Adrenal gland (tissue), 9 donors: ENCODE measurements at regions not wholly inside any gene's neighbourhood (a gene's known extent, or its start where the extent isn't known, plus 50 kb on each side); places are given as distances from the start of the nearest gene placed in this dataset.

Source experiments
- DNase-seq, 7 donors: peaks; one replicate each; pipeline ENCODE4 v3.0.0-alpha.2; 2019 to 2020
- H3K27ac ChIP-seq, 5 donors: fragments of 200-600 bp; sonication (generic) in 4 of 5; 1 replicate in 3 of 5; 2 replicates in 2 of 5; pipeline versions ENCODE4 v1.5.1 to v1.8.0; 2016 to 2020; ENCODE audit warnings: mild to moderate bottlenecking in 1 of 5
- H3K27me3 ChIP-seq: fragments of 200-600 bp; 2 replicates; pipeline ENCODE4 v1.8.0; 2021
- H3K36me3 ChIP-seq, 2 donors: fragments of 200-600 bp; replicated peaks in 1 of 2; 1 replicate in 1 of 2; 2 replicates in 1 of 2; pipeline versions ENCODE4 v1.5.1 to v1.8.0; 2018 to 2022
- H3K4me1 ChIP-seq, 2 donors: fragments of 200-600 bp; replicated peaks in 1 of 2; 1 replicate in 1 of 2; 2 replicates in 1 of 2; pipeline versions ENCODE4 v1.5.1 to v1.8.0; 2018 to 2021
- H3K4me3 ChIP-seq, 4 donors: fragments of 200-600 bp; sonication (generic) in 3 of 4; one replicate each; pipeline ENCODE4 v1.5.1; 2016 to 2018
- H3K9me3 ChIP-seq, 3 donors: fragments of 200-600 bp; sonication (generic) in 1 of 3; replicated peaks in 1 of 3; 1 replicate in 2 of 3; 2 replicates in 1 of 3; pipeline versions ENCODE4 v1.5.1 to v1.8.0; 2016 to 2021
- CTCF ChIP-seq, 6 experiments: fragments of 450-650 bp in 4 of 6; fragments of 200-600 bp in 2 of 6; sonication (generic) in 1 of 6; IDR thresholded peaks; 1 replicate in 5 of 6; 2 replicates in 1 of 6; pipeline versions ENCODE4 v1.5.1 to v1.8.0; 2016 to 2021; ENCODE audit warnings: antibody characterized with exemption in 6 of 6, mild to moderate bottlenecking in 2 of 6, moderate library complexity in 1 of 6
- POLR2A ChIP-seq, 2 donors: fragments of 450-650 bp; IDR thresholded peaks; one replicate each; pipeline ENCODE4 v1.6.1; 2017; ENCODE audit warnings: antibody characterized with exemption in 2 of 2, mild to moderate bottlenecking in 2 of 2, moderate library complexity in 1 of 2
- WGBS, 4 donors: extraction: QIAGEN DNeasy Blood & Tissue Kit in 2 of 4; methylation state at CpG; one replicate each; pipeline versions ENCODE4 v1.1.5 to v1.1.7; 2013 to 2017; 5-methylcytosine and 5-hydroxymethylcytosine counted together
- intact Hi-C, 2 donors: fragments of 100-400 bp; cut with DNase I; formaldehyde crosslinking; loops; one replicate each; pipeline versions ENCODE4 v1.14.1 to v1.15.0; 2022 to 2023
- donor health status: healthy with polysubstance abuse.
- donor health status: Bipolar disorder and iron deficiency.
- donor health status: DM: yes; HTN: yes; CAD: no.
- donor health status: DM: no; HTN: no; CAD: no.
- donor health status: DM: no; HTN: no; CAD: no.

- Histone ChIP-seq H3K4me3 (no peak overlapping the region), H3K4me1 (no peaks in the 10 kb centered on the region), H3K27ac (no peak overlapping the region), H3K27me3 (no peaks in the 10 kb centered on the region), H3K9me3 (no peaks in the 10 kb centered on the region), H3K36me3 (no peaks in the 10 kb centered on the region)
- TF ChIP-seq CTCF (IDR thresholded peaks at IDR 0.05), result no peak
- no peak for TF ChIP-seq POLR2A (IDR thresholded peaks at IDR 0.05)
- DNase-seq, result no peak
- intact Hi-C loops, result loop anchor here in 1 of 2 donors (10.0 kb wide), 1 partner anchor 232 kb away; no protein-coding TSS in a partner anchor
- WGBS, 4 donors, result 33 to 46% (median 37%) methylated on average over 1 of the region's 1 CpG
Measured at GRCh38 chr11:11027288-11027687, 169.4 kb upstream of the ZBED5 start.

GRCh38 chr11:11025087-11025486, 167.2 kb upstream of the ZBED5 start:
- Histone ChIP-seq H3K4me3 (no peak overlapping the region), H3K36me3 (no peaks in the 10 kb centered on the region), H3K27ac (no peak overlapping the region), H3K4me1 (no peaks in the 10 kb centered on the region), H3K27me3 (no peaks in the 10 kb centered on the region), H3K9me3 (no peaks in the 10 kb centered on the region)
- intact Hi-C loops, result loop anchor here in 1 of 2 donors (10.0 kb wide), 1 partner anchor 230 kb away; no protein-coding TSS in a partner anchor
- no peak for DNase-seq
- TF ChIP-seq CTCF (IDR thresholded peaks at IDR 0.05), result no peak
- no peak for TF ChIP-seq POLR2A (IDR thresholded peaks at IDR 0.05)
- WGBS, 4 donors, result 62 to 81% (median 68%) methylated on average over 2 of the region's 2 CpGs

- H3K4me1 ChIP-seq, result no peaks in the 10 kb centered on the region
- DNase-seq, result peak in 1 of 7 donors; percentile 31
- H3K27me3 ChIP-seq, result no peaks in the 10 kb centered on the region
- H3K9me3 ChIP-seq, result no peaks in the 10 kb centered on the region
- TF ChIP-seq POLR2A (IDR thresholded peaks at IDR 0.05) (no peak), CTCF (IDR thresholded peaks at IDR 0.05) (peak; percentile 29 to 57 (median 50))
- intact Hi-C loops, result loop anchor here (5.0 to 10.0 kb wide), 3 partner anchors 90 to 230 kb away; no protein-coding TSS in a partner anchor
- no peak overlapping the region for H3K4me3 ChIP-seq
- WGBS, 4 donors, result 12 to 18% (median 16%) methylated on average over 4 of the region's 4 CpGs
- no peak overlapping the region for H3K27ac ChIP-seq
- H3K36me3 ChIP-seq, result no peaks in the 10 kb centered on the region
Measured at GRCh38 chr11:11022125-11022730, 164.4 kb upstream of the ZBED5 start.

GRCh38 chr11:11021563-11021962, 163.7 kb upstream of the ZBED5 start:
- intact Hi-C loops, result loop anchor here (5.0 to 10.0 kb wide), 3 partner anchors 89 to 229 kb away; no protein-coding TSS in a partner anchor
- 56 to 58% (median 57%) methylated on average over 4 of the region's 4 CpGs for WGBS, 4 donors
- TF ChIP-seq POLR2A (IDR thresholded peaks at IDR 0.05), result no peak
- no peak for TF ChIP-seq CTCF (IDR thresholded peaks at IDR 0.05)
- Histone ChIP-seq H3K4me1 (no peaks in the 10 kb centered on the region), H3K27ac (no peak overlapping the region), H3K27me3 (no peaks in the 10 kb centered on the region), H3K36me3 (no peaks in the 10 kb centered on the region), H3K9me3 (no peaks in the 10 kb centered on the region), H3K4me3 (no peak overlapping the region)
- no peak for DNase-seq
